CD14-positive monocyte (primary cell): ENCODE measurements at regions not wholly inside any gene's neighbourhood (a gene's known extent, or its start where the extent isn't known, plus 50 kb on each side); places are given as distances from the start of the nearest gene placed in this dataset.
"Not testable (repeated sequence)": the region's sequence is repeated elsewhere in the genome, so short reads cannot be mapped to it uniquely, and the experiment has no call there.

Experiments
- DNase-seq, 3 donors: peaks; one replicate each; pipeline ENCODE4 v3.0.0-alpha.2; 2011 to 2022
- H2AFZ ChIP-seq: 2 replicates; pipeline ENCODE4 v1.6.0; 2012; ENCODE audit warnings: mild to moderate bottlenecking, low read depth, low read length, inconsistent platforms; ENCODE audit not compliant: insufficient read depth, poor library complexity, severe bottlenecking
- H3K27ac ChIP-seq, 2 donors: 1 replicate in 1 of 2; 2 replicates in 1 of 2; pipeline ENCODE4 v1.5.1; 2012 to 2013; ENCODE audit warnings: low read length in 2 of 2, control low read depth in 1 of 2, inconsistent platforms in 1 of 2, low read depth in 1 of 2, mild to moderate bottlenecking in 1 of 2
- H3K27me3 ChIP-seq, 2 donors: one replicate each; pipeline versions ENCODE4 v1.6.0 to v1.6.1; 2011 to 2013; ENCODE audit warnings: low read length in 2 of 2; ENCODE audit not compliant: control insufficient read depth in 2 of 2, insufficient read depth in 2 of 2
- H3K36me3 ChIP-seq, 2 donors: replicated peaks in 1 of 2; 1 replicate in 1 of 2; 2 replicates in 1 of 2; pipeline versions ENCODE4 v1.5.1 to v1.6.1; 2012 to 2013; ENCODE audit warnings: low read length in 2 of 2, control low read depth in 1 of 2, inconsistent platforms in 1 of 2, mild to moderate bottlenecking in 1 of 2; ENCODE audit not compliant: insufficient read depth in 2 of 2, control insufficient read depth in 1 of 2
- H3K4me1 ChIP-seq, 2 donors: 1 replicate in 1 of 2; 2 replicates in 1 of 2; pipeline versions ENCODE4 v1.5.1 to v1.6.1; 2012 to 2013; ENCODE audit warnings: low read length in 2 of 2, control low read depth in 1 of 2, inconsistent platforms in 1 of 2, mild to moderate bottlenecking in 1 of 2, moderate library complexity in 1 of 2; ENCODE audit not compliant: insufficient read depth in 2 of 2, control insufficient read depth in 1 of 2
- H3K4me2 ChIP-seq: replicated peaks from 2 replicates; pipeline ENCODE3; 2012; ENCODE audit warnings: low read length, moderate library complexity, mild to moderate bottlenecking; ENCODE audit not compliant: poor library complexity, severe bottlenecking; ENCODE audit errors: extremely low read depth
- H3K4me3 ChIP-seq, 3 experiments: fragments of 200-600 bp in 1 of 3; sonication (generic) in 1 of 3; replicated peaks in 1 of 3; 1 replicate in 2 of 3; 2 replicates in 1 of 3; pipeline ENCODE4 v1.5.1; 2011 to 2013; ENCODE audit warnings: low read length in 3 of 3, mild to moderate bottlenecking in 3 of 3, control low read depth in 2 of 3, low read depth in 2 of 3, inconsistent platforms in 1 of 3, moderate library complexity in 1 of 3
- H3K79me2 ChIP-seq: 2 replicates; pipeline ENCODE4 v1.6.0; 2012; ENCODE audit warnings: mild to moderate bottlenecking, control low read depth, inconsistent platforms, low read length, moderate library complexity; ENCODE audit not compliant: insufficient read depth
- H3K9ac ChIP-seq: 2 replicates; pipeline ENCODE4 v1.6.0; 2017; ENCODE audit warnings: low read length, mild to moderate bottlenecking; ENCODE audit not compliant: insufficient read depth, poor library complexity, severe bottlenecking
- H3K9me3 ChIP-seq, 2 donors: replicated peaks in 1 of 2; 1 replicate in 1 of 2; 2 replicates in 1 of 2; pipeline versions ENCODE4 v1.5.1 to v1.6.1; 2012 to 2013; ENCODE audit warnings: low read length in 2 of 2, control low read depth in 1 of 2; ENCODE audit not compliant: control insufficient read depth in 1 of 2, insufficient read depth in 1 of 2
- H4K20me1 ChIP-seq: 2 replicates; pipeline ENCODE4 v1.6.0; 2012; ENCODE audit warnings: mild to moderate bottlenecking, low read length, control low read depth, moderate library complexity; ENCODE audit not compliant: insufficient read depth
- H3K27ac Mint-ChIP-seq, 7 donors: one replicate each; pipeline ENCODE4 v1.8.0; 2020; ENCODE audit warnings: mild to moderate bottlenecking in 7 of 7, mixed read lengths in 7 of 7, moderate library complexity in 6 of 7, inconsistent platforms in 2 of 7
- H3K27me3 Mint-ChIP-seq, 3 donors: one replicate each; pipeline ENCODE4 v1.8.0; 2021 to 2022; ENCODE audit warnings: low read depth in 3 of 3, mild to moderate bottlenecking in 3 of 3, mixed read lengths in 3 of 3, moderate library complexity in 3 of 3, inconsistent platforms in 1 of 3
- H3K36me3 Mint-ChIP-seq, 2 donors: one replicate each; pipeline ENCODE4 v1.8.0; 2020; ENCODE audit warnings: mixed read lengths in 2 of 2, inconsistent platforms in 1 of 2, mild to moderate bottlenecking in 1 of 2
- H3K4me1 Mint-ChIP-seq: one replicate; pipeline ENCODE4 v1.8.0; 2020; ENCODE audit warnings: mild to moderate bottlenecking, mixed read lengths
- H3K4me3 Mint-ChIP-seq, 2 donors: one replicate each; pipeline ENCODE4 v1.8.0; 2020; ENCODE audit warnings: mild to moderate bottlenecking in 2 of 2, mixed read lengths in 2 of 2, moderate library complexity in 1 of 2
- H3K9me3 Mint-ChIP-seq, 7 donors: one replicate each; pipeline ENCODE4 v1.8.0; 2020 to 2022; ENCODE audit warnings: mixed read lengths in 7 of 7, mild to moderate bottlenecking in 6 of 7, moderate library complexity in 6 of 7, inconsistent platforms in 2 of 7
- CTCF ChIP-seq: fragments of 200-600 bp; IDR thresholded peaks from one replicate; pipeline ENCODE4 v1.8.0; 2022; ENCODE audit warnings: antibody characterized with exemption, mild to moderate bottlenecking
- WGBS: methylation state at CpG from one replicate; pipeline ENCODE4 v1.1.5; 2013; ENCODE audit warnings: missing lambda C conversion rate; ENCODE audit not compliant: insufficient coverage; 5-methylcytosine and 5-hydroxymethylcytosine counted together
- intact Hi-C, 2 donors: fragments of 100-400 bp; cut with micrococcal nuclease; formaldehyde crosslinking; loops; one replicate each; pipeline versions ENCODE4 v1.15.0 to v1.15.1; 2023

GRCh38 chr13:96925477-96925876 lies 68.8 kb downstream of the OXGR1 start:
- Histone ChIP-seq H4K20me1 (no peaks in the 10 kb centered on the region), H3K4me3 (no peak overlapping the region), H3K9ac (no peak overlapping the region), H2AFZ (no peak overlapping the region), H3K27me3 (no peaks in the 10 kb centered on the region), H3K4me2 (no peak overlapping the region), H3K9me3 (peaks cover 2 to 3% of the 10 kb centered on the region in 2 donors), H3K4me1 (no peaks in the 10 kb centered on the region), H3K79me2 (no peaks in the 10 kb centered on the region), H3K27ac (no peak overlapping the region), H3K36me3 (no peaks in the 10 kb centered on the region)
- Mint-ChIP-seq H3K27me3 (peaks cover 0 to 1% (median 1%) of the 10 kb centered on the region in 3 donors), H3K36me3 (no peaks in the 10 kb centered on the region), H3K9me3 (peaks cover 5 to 21% (median 11%) of the 10 kb centered on the region in 7 donors), H3K27ac (no peak overlapping the region), H3K4me1 (no peaks in the 10 kb centered on the region), H3K4me3 (no peak overlapping the region)
- WGBS: 100% methylated on average over 1 of the region's 2 CpGs
- intact Hi-C loops: no loop called here
- TF ChIP-seq CTCF: no peak
- no peak for DNase-seq

GRCh38 chr13:96918861-96919631 lies 75.2 kb downstream of the OXGR1 start:
- 98% methylated on average over 9 of the region's 12 CpGs for WGBS
- H3K27me3 Mint-ChIP-seq, H4K20me1 ChIP-seq, H3K36me3 Mint-ChIP-seq, H3K27me3 ChIP-seq, H3K27ac ChIP-seq, H3K4me1 ChIP-seq, H2AFZ ChIP-seq, H3K36me3 ChIP-seq, H3K4me3 Mint-ChIP-seq, DNase-seq, intact Hi-C loops, H3K79me2 ChIP-seq, H3K4me2 ChIP-seq, H3K9ac ChIP-seq, H3K4me1 Mint-ChIP-seq, H3K4me3 ChIP-seq, H3K27ac Mint-ChIP-seq: not testable (repeated sequence)
- H3K9me3 ChIP-seq: peaks cover 12 to 13% of the 10 kb centered on the region in 2 donors
- H3K9me3 Mint-ChIP-seq: peaks cover 6 to 28% (median 21%) of the 10 kb centered on the region in 7 donors
